Esophagus squamous epithelium (tissue), 5 donors: ENCODE measurements at regions not wholly inside any gene's neighbourhood (a gene's known extent, or its start where the extent isn't known, plus 50 kb on each side); places are given as distances from the start of the nearest gene placed in this dataset.
"Not testable (repeated sequence)": the region's sequence is repeated elsewhere in the genome, so short reads cannot be mapped to it uniquely, and the experiment has no call there.

ENCODE experiments used
- DNase-seq: peaks from one replicate; lab custom pipeline; 2025; lab: John Stamatoyannopoulos, UW
- H3K27ac ChIP-seq, 4 donors: fragments of 200-600 bp; sonication (generic); one replicate each; pipeline ENCODE4 v1.5.1; 2016 to 2019; ENCODE audit warnings: mild to moderate bottlenecking in 1 of 4
- H3K27me3 ChIP-seq, 4 donors: fragments of 200-600 bp; sonication (generic); 1 replicate in 3 of 4; 2 replicates in 1 of 4; pipeline versions ENCODE4 v1.5.1 to v1.6.0; 2017 to 2021; ENCODE audit warnings: antibody characterized with exemption in 1 of 4
- H3K36me3 ChIP-seq, 3 donors: fragments of 200-600 bp; sonication (generic); one replicate each; pipeline ENCODE4 v1.5.1; 2016 to 2019
- H3K4me1 ChIP-seq, 3 donors: fragments of 200-600 bp; sonication (generic); one replicate each; pipeline ENCODE4 v1.5.1; 2017 to 2019
- H3K4me3 ChIP-seq, 4 donors: fragments of 200-600 bp; sonication (generic); 1 replicate in 3 of 4; 2 replicates in 1 of 4; pipeline ENCODE4 v1.5.1; 2016 to 2019; ENCODE audit warnings: mild to moderate bottlenecking in 2 of 4, moderate library complexity in 1 of 4
- H3K9me3 ChIP-seq, 3 donors: fragments of 200-600 bp; sonication (generic); one replicate each; pipeline ENCODE4 v1.5.1; 2016 to 2019
- POLR2A ChIP-seq, 4 donors: fragments of 450-650 bp; IDR thresholded peaks; one replicate each; pipeline ENCODE4 v1.6.1; 2017; ENCODE audit warnings: antibody characterized with exemption in 4 of 4, mild to moderate bottlenecking in 4 of 4, moderate library complexity in 3 of 4
- WGBS, 2 donors: methylation state at CpG; one replicate each; pipeline ENCODE4 v1.1.5; 2018; 5-methylcytosine and 5-hydroxymethylcytosine counted together
- intact Hi-C: fragments of 100-400 bp; cut with DNase I; formaldehyde crosslinking; loops from one replicate; pipeline ENCODE4 v1.15.0; 2022
- TF ChIP-seq, protein P1 (sequence below), 6 experiments: fragments of 450-650 bp in 4 of 6; fragments of 200-600 bp in 2 of 6; sonication (generic) in 2 of 6; IDR thresholded peaks; one replicate each; pipeline ENCODE4 v1.5.1; 2016 to 2019; ENCODE audit warnings: antibody characterized with exemption in 6 of 6, mild to moderate bottlenecking in 4 of 6, moderate library complexity in 4 of 6
- donor health status: DM: yes; HTN: yes; CAD: no.

GRCh38 chr11:88061111-88061510 lies 114.1 kb downstream of the RAB38 start:
- 76 to 91% methylated on average over 3 of the region's 3 CpGs for WGBS, 2 donors
- no peaks in the 10 kb centered on the region for H3K27me3 ChIP-seq

GRCh38 chr11:88059326-88059725 lies 115.9 kb downstream of the RAB38 start:
- Histone ChIP-seq H3K27ac (no peak overlapping the region), H3K27me3 (no peaks in the 10 kb centered on the region), H3K9me3 (no peaks in the 10 kb centered on the region), H3K4me1 (no peaks in the 10 kb centered on the region), H3K4me3 (no peak overlapping the region), H3K36me3 (no peaks in the 10 kb centered on the region)
- DNase-seq: no peak
- intact Hi-C loops: no loop called here
- no peak for TF ChIP-seq POLR2A (IDR thresholded peaks at IDR 0.05)
- TF ChIP-seq, protein P1, sequence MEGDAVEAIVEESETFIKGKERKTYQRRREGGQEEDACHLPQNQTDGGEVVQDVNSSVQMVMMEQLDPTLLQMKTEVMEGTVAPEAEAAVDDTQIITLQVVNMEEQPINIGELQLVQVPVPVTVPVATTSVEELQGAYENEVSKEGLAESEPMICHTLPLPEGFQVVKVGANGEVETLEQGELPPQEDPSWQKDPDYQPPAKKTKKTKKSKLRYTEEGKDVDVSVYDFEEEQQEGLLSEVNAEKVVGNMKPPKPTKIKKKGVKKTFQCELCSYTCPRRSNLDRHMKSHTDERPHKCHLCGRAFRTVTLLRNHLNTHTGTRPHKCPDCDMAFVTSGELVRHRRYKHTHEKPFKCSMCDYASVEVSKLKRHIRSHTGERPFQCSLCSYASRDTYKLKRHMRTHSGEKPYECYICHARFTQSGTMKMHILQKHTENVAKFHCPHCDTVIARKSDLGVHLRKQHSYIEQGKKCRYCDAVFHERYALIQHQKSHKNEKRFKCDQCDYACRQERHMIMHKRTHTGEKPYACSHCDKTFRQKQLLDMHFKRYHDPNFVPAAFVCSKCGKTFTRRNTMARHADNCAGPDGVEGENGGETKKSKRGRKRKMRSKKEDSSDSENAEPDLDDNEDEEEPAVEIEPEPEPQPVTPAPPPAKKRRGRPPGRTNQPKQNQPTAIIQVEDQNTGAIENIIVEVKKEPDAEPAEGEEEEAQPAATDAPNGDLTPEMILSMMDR (IDR thresholded peaks at IDR 0.05): no peak

More at GRCh38 chr11:88061111-88061510, 114.1 kb downstream of the RAB38 start:
- Histone ChIP-seq H3K9me3 (no peaks in the 10 kb centered on the region), H3K27ac (no peak overlapping the region), H3K36me3 (no peaks in the 10 kb centered on the region), H3K4me3 (no peak overlapping the region), H3K4me1 (no peaks in the 10 kb centered on the region)
- DNase-seq: no peak
- intact Hi-C loops: no loop called here
- TF ChIP-seq, protein P1 (IDR thresholded peaks at IDR 0.05): no peak
- TF ChIP-seq POLR2A (IDR thresholded peaks at IDR 0.05): no peak

- no peak for TF ChIP-seq POLR2A (IDR thresholded peaks at IDR 0.05)
- TF ChIP-seq, protein P1 (IDR thresholded peaks at IDR 0.05): no peak
- Histone ChIP-seq H3K27me3 (no peaks in the 10 kb centered on the region), H3K4me1 (no peaks in the 10 kb centered on the region), H3K36me3 (no peaks in the 10 kb centered on the region), H3K27ac (no peak overlapping the region), H3K4me3 (no peak overlapping the region), H3K9me3 (no peaks in the 10 kb centered on the region)
- WGBS, 2 donors: 45 to 57% methylated on average over 2 of the region's 2 CpGs
- no peak for DNase-seq
- intact Hi-C loops: no loop called here
Observed at GRCh38 chr11:88051396-88051795, 123.8 kb downstream of the RAB38 start.

GRCh38 chr11:88050247-88050646 lies 125.0 kb downstream of the RAB38 start:
- Histone ChIP-seq H3K9me3 (no peaks in the 10 kb centered on the region), H3K4me1 (no peaks in the 10 kb centered on the region), H3K36me3 (no peaks in the 10 kb centered on the region), H3K27ac (no peak overlapping the region), H3K4me3 (no peak overlapping the region), H3K27me3 (no peaks in the 10 kb centered on the region)
- WGBS, 2 donors: 58 to 88% methylated on average over 2 of the region's 2 CpGs
- intact Hi-C loops: no loop called here
- TF ChIP-seq POLR2A (IDR thresholded peaks at IDR 0.05): no peak
- TF ChIP-seq, protein P1 (IDR thresholded peaks at IDR 0.05): no peak
- DNase-seq: no peak

GRCh38 chr11:88045288-88045687 lies 130.0 kb downstream of the RAB38 start:
- 88 to 96% methylated on average over 7 to 9 of the region's 11 CpGs for WGBS, 2 donors
- intact Hi-C loops, DNase-seq, H3K4me1 ChIP-seq, H3K4me3 ChIP-seq, H3K27me3 ChIP-seq, H3K27ac ChIP-seq, H3K9me3 ChIP-seq, H3K36me3 ChIP-seq: not testable (repeated sequence)

DNA sequence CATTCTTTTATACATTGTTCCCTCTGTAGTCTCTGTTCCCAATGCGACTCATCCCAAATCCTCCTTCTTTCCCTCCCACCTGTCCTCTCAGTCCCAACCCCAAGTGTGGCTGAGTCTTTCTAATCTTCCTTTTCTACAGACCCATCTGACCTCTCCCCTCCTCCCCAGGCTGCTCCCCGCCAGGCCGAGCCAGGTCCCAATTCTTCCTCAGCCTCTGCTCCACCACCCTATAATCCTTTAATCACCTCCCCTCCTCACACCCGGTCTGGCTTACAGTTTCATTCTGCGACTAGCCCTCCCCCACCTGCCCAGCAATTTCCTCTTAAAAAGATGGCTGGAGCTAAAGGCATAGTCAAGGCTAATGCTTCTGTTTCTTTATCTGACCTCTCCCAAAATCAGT lies 130.6 kb downstream of the RAB38 start:
- H3K4me3 ChIP-seq, H3K27me3 ChIP-seq, H3K9me3 ChIP-seq, H3K36me3 ChIP-seq, H3K4me1 ChIP-seq, DNase-seq, H3K27ac ChIP-seq, intact Hi-C loops: not testable (repeated sequence)
- 73 to 86% methylated on average over 5 of the region's 5 CpGs for WGBS, 2 donors
